H9 (cell line): ENCODE measurements at regions not wholly inside any gene's neighbourhood (a gene's known extent, or its start where the extent isn't known, plus 50 kb on each side); places are given as distances from the start of the nearest gene placed in this dataset.

ENCODE experiments used
- DNase-seq: peaks from one replicate; pipeline ENCODE4 v3.0.0-alpha.2; 2017
- H2AFZ ChIP-seq: one replicate; pipeline ENCODE4 v1.6.1; 2013; ENCODE audit warnings: mild to moderate bottlenecking, low read length, control low read depth, moderate library complexity
- H2AK5ac ChIP-seq: 2 replicates; pipeline ENCODE4 v1.6.1; 2013; ENCODE audit warnings: low read length, control low read depth, mixed read lengths; ENCODE audit not compliant: insufficient read length
- H2BK120ac ChIP-seq: one replicate; pipeline ENCODE4 v1.6.1; 2013; ENCODE audit warnings: low read depth, mild to moderate bottlenecking, low read length, control low read depth, inconsistent platforms; ENCODE audit not compliant: poor library complexity, severe bottlenecking
- H2BK12ac ChIP-seq: 2 replicates; pipeline ENCODE4 v1.6.1; 2013; ENCODE audit warnings: low read length, control low read depth, mixed read lengths, low read depth; ENCODE audit not compliant: insufficient read length
- H2BK15ac ChIP-seq: 2 replicates; pipeline ENCODE4 v1.6.1; 2013; ENCODE audit warnings: low read depth, low read length, control low read depth
- H2BK20ac ChIP-seq: one replicate; pipeline ENCODE4 v1.6.1; 2013; ENCODE audit warnings: low read depth, mild to moderate bottlenecking, low read length, control low read depth, inconsistent platforms; ENCODE audit not compliant: poor library complexity, severe bottlenecking
- H2BK5ac ChIP-seq: 2 replicates; pipeline ENCODE4 v1.6.1; 2013; ENCODE audit warnings: low read length, control low read depth, mixed read lengths; ENCODE audit not compliant: insufficient read length
- H3K14ac ChIP-seq: 2 replicates; pipeline ENCODE4 v1.6.1; 2013; ENCODE audit warnings: low read length, control low read depth; ENCODE audit not compliant: insufficient read depth
- H3K18ac ChIP-seq: 2 replicates; pipeline ENCODE4 v1.6.1; 2013; ENCODE audit warnings: low read depth, mild to moderate bottlenecking, mixed read lengths, low read length, control low read depth; ENCODE audit not compliant: insufficient read length
- H3K23ac ChIP-seq: 2 replicates; pipeline ENCODE4 v1.6.1; 2013; ENCODE audit warnings: low read length, control low read depth, mixed read lengths, low read depth; ENCODE audit not compliant: insufficient read length
- H3K23me2 ChIP-seq: 2 replicates; pipeline ENCODE4 v1.6.1; 2013; ENCODE audit warnings: low read depth, mild to moderate bottlenecking, mixed read lengths, low read length, control low read depth; ENCODE audit not compliant: insufficient read length, poor library complexity, severe bottlenecking
- H3K27ac ChIP-seq: 2 replicates; pipeline ENCODE4 v1.5.1; 2013; ENCODE audit warnings: low read length, control low read depth, mixed read lengths, low read depth; ENCODE audit not compliant: insufficient read length
- H3K27me3 ChIP-seq: 2 replicates; pipeline ENCODE4 v1.6.1; 2013; ENCODE audit warnings: low read length, control low read depth, inconsistent platforms; ENCODE audit not compliant: insufficient read depth
- H3K4ac ChIP-seq: 2 replicates; pipeline ENCODE4 v1.6.1; 2013; ENCODE audit warnings: low read depth, mild to moderate bottlenecking, control low read depth, inconsistent platforms, low read length, moderate library complexity
- H3K4me1 ChIP-seq: 2 replicates; pipeline ENCODE4 v1.6.1; 2013; ENCODE audit warnings: low read length, control low read depth, inconsistent platforms; ENCODE audit not compliant: insufficient read depth
- H3K4me2 ChIP-seq: 2 replicates; pipeline ENCODE4 v1.6.1; 2013; ENCODE audit warnings: low read length, control low read depth, mixed read lengths; ENCODE audit not compliant: insufficient read length, insufficient read depth
- H3K56ac ChIP-seq: 2 replicates; pipeline ENCODE4 v1.6.1; 2013; ENCODE audit warnings: low read depth, mild to moderate bottlenecking, mixed read lengths, low read length, control low read depth; ENCODE audit not compliant: insufficient read length
- H3K79me1 ChIP-seq: 2 replicates; pipeline ENCODE4 v1.6.1; 2013; ENCODE audit warnings: low read depth, mild to moderate bottlenecking, moderate library complexity, low read length, control low read depth, inconsistent platforms; ENCODE audit not compliant: insufficient read depth, poor library complexity, severe bottlenecking
- H3K79me2 ChIP-seq: 2 replicates; pipeline ENCODE4 v1.6.1; 2013; ENCODE audit warnings: low read length, control low read depth, inconsistent platforms; ENCODE audit not compliant: insufficient read depth
- H3K9ac ChIP-seq: 2 replicates; pipeline ENCODE4 v1.6.1; 2013; ENCODE audit warnings: low read length, control low read depth, mixed read lengths; ENCODE audit not compliant: insufficient read length; ENCODE audit errors: extremely low read depth
- H3K9me3 ChIP-seq: one replicate; pipeline ENCODE4 v1.6.1; 2013; ENCODE audit warnings: low read depth, low read length, inconsistent platforms; ENCODE audit not compliant: control insufficient read depth
- H3T11ph ChIP-seq: one replicate; pipeline ENCODE4 v1.6.1; 2013; ENCODE audit warnings: mild to moderate bottlenecking, low read length, control low read depth, inconsistent platforms
- H4K20me1 ChIP-seq: one replicate; pipeline ENCODE4 v1.6.1; 2013; ENCODE audit not compliant: control insufficient read depth, insufficient read length, insufficient read depth
- H4K5ac ChIP-seq: 2 replicates; pipeline ENCODE4 v1.6.1; 2013; ENCODE audit warnings: low read depth, mild to moderate bottlenecking, mixed read lengths, low read length, control low read depth; ENCODE audit not compliant: insufficient read length
- H4K8ac ChIP-seq: replicated peaks from 2 replicates; pipeline ENCODE4 v1.6.1; 2013; ENCODE audit warnings: low read length, control low read depth, mixed read lengths, low read depth; ENCODE audit not compliant: insufficient read length
- H4K91ac ChIP-seq: 2 replicates; pipeline ENCODE4 v1.6.1; 2013; ENCODE audit warnings: low read depth, mild to moderate bottlenecking, moderate library complexity, mixed read lengths, low read length, control low read depth; ENCODE audit not compliant: insufficient read length
- H3K27ac Mint-ChIP-seq, 3 experiments: 2 replicates in 2 of 3; 3 replicates in 1 of 3; pipeline ENCODE4 v1.8.0; 2020 to 2021; ENCODE audit warnings: mixed read lengths in 3 of 3, mild to moderate bottlenecking in 1 of 3, moderate library complexity in 1 of 3
- H3K27me3 Mint-ChIP-seq: 2 replicates; pipeline ENCODE4 v1.8.0; 2021; ENCODE audit warnings: low read depth, mild to moderate bottlenecking, moderate library complexity, mixed read lengths
- H3K36me3 Mint-ChIP-seq, 3 experiments: 2 replicates in 2 of 3; 3 replicates in 1 of 3; pipeline ENCODE4 v1.8.0; 2020 to 2021; ENCODE audit warnings: low read depth in 3 of 3, mixed read lengths in 3 of 3; ENCODE audit not compliant: insufficient read depth in 1 of 3
- H3K4me1 Mint-ChIP-seq, 2 experiments: 2 replicates each; pipeline ENCODE4 v1.8.0; 2020; ENCODE audit warnings: mixed read lengths in 2 of 2
- H3K4me3 Mint-ChIP-seq, 2 experiments: 2 replicates in 1 of 2; 3 replicates in 1 of 2; pipeline ENCODE4 v1.8.0; 2020 to 2021; ENCODE audit warnings: mild to moderate bottlenecking in 2 of 2, mixed read lengths in 2 of 2, moderate library complexity in 1 of 2
- H3K9me3 Mint-ChIP-seq, 2 experiments: 2 replicates in 1 of 2; 3 replicates in 1 of 2; pipeline ENCODE4 v1.8.0; 2020; ENCODE audit warnings: mild to moderate bottlenecking in 2 of 2, mixed read lengths in 2 of 2, moderate library complexity in 1 of 2
- CTCF ChIP-seq: fragments of 200-600 bp; sonication (generic); conservative IDR thresholded peaks from 3 replicates; pipeline ENCODE4 v1.8.0; 2021; ENCODE audit warnings: antibody characterized with exemption, mild to moderate bottlenecking
- WGBS: extraction: QIAGEN DNeasy Blood & Tissue Kit; methylation state at CpG from one replicate; pipeline ENCODE4 v1.1.7; 2013; ENCODE audit warnings: missing lambda C conversion rate, low lambda C conversion rate, mixed read lengths; ENCODE audit not compliant: insufficient read length; ENCODE audit errors: extremely low coverage; 5-methylcytosine and 5-hydroxymethylcytosine counted together

- H3K9me3 ChIP-seq, result no peaks in the 10 kb centered on the region
- no peak overlapping the region for H3K4me2 ChIP-seq
- no peaks in the 10 kb centered on the region for H3K79me1 ChIP-seq
- no peak overlapping the region for H2AFZ ChIP-seq
- no peak overlapping the region for H3K9ac ChIP-seq
- no peaks in the 10 kb centered on the region for H3K27me3 ChIP-seq
- Mint-ChIP-seq H3K4me3 (no peak overlapping the region), H3K9me3 (no peaks in the 10 kb centered on the region), H3K36me3 (no peaks in the 10 kb centered on the region), H3K4me1 (peaks cover 0 to under 1% of the 10 kb centered on the region in 2 experiments; a peak in 1 of 4 replicates), H3K27ac (no peak overlapping the region), H3K27me3 (no peaks in the 10 kb centered on the region)
- H3K23ac ChIP-seq, result no peak overlapping the region
- no peaks in the 10 kb centered on the region for H3K23me2 ChIP-seq
- H3T11ph ChIP-seq, result no peak overlapping the region
- H4K20me1 ChIP-seq, result no peaks in the 10 kb centered on the region
- H2AK5ac ChIP-seq, result no peak overlapping the region
- no peak overlapping the region for H2BK5ac ChIP-seq
- no peak overlapping the region for H2BK15ac ChIP-seq
- H2BK120ac ChIP-seq, result no peak overlapping the region
- WGBS, result no CpG with 5 or more reads among the region's 5 CpGs
- no peak overlapping the region for H3K4ac ChIP-seq
- H2BK20ac ChIP-seq, result no peak overlapping the region
- DNase-seq, result no peak
- no peak overlapping the region for H3K27ac ChIP-seq
- TF ChIP-seq CTCF, result no peak
- H3K56ac ChIP-seq, result no peak overlapping the region
- no peak overlapping the region for H3K18ac ChIP-seq
- no peaks in the 10 kb centered on the region for H3K4me1 ChIP-seq
- H2BK12ac ChIP-seq, result no peak overlapping the region
- no peak overlapping the region for H4K91ac ChIP-seq
- no peak overlapping the region for H4K8ac ChIP-seq
- H3K79me2 ChIP-seq, result no peaks in the 10 kb centered on the region
- no peak overlapping the region for H4K5ac ChIP-seq
- H3K14ac ChIP-seq, result no peak overlapping the region
Measured at GRCh38 chr5:96256795-96257470, 176.1 kb downstream of the PCSK1 start.
